CD4-positive, alpha-beta T cell treated with Interleukin-17A for 4 hours (primary cell): ENCODE measurements at regions not wholly inside any gene's neighbourhood (a gene's known extent, or its start where the extent isn't known, plus 50 kb on each side); places are given as distances from the start of the nearest gene placed in this dataset.
"Not testable (repeated sequence)": the region's sequence is repeated elsewhere in the genome, so short reads cannot be mapped to it uniquely, and the experiment has no call there.

Experiments
- DNase-seq: peaks from one replicate; pipeline ENCODE4 v3.0.0-alpha.2; 2020; ENCODE audit warnings: mixed read lengths

- DNase-seq = no peak
Observed at GRCh38 chr7:46786995-46787394, 794.9 kb downstream of the TNS3 start.

DNA sequence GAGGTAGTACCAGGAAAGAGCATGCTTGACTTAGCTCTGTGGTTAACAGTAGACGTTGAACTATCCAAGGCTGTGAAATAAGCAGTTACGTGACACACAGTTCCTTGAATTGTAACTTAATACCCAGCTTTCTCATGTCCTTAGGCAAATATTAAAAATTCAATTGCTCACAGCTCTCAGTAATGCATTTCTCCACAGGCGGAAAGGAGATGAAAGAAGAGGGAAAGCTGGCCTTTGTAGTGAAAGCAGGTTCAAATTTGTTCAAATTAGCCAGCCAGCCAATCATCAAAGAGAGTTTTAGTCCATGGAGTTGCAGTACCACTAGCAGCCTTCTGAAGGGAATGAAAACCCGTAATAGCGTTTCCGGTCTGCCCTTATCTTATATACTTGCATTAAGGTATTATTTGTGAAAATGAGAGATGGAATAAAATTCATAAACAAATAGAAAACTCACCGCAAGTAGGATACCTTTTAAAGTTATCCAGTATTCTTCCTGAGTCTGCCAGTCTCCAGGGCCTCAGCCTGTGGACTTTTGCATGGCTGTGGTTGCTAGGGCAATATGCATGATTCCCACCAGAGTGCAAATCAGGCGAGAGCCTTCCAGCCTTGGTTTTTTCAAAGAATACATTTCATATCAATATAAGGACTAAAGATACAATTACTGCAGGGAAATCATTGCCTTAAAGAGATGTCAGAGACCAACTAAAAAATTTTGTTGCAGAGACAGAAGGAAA lies 795.5 kb downstream of the TNS3 start:
- no peak for DNase-seq

GRCh38 chr7:46784732-46785131 lies 797.2 kb downstream of the TNS3 start:
- DNase-seq = no peak

DNA sequence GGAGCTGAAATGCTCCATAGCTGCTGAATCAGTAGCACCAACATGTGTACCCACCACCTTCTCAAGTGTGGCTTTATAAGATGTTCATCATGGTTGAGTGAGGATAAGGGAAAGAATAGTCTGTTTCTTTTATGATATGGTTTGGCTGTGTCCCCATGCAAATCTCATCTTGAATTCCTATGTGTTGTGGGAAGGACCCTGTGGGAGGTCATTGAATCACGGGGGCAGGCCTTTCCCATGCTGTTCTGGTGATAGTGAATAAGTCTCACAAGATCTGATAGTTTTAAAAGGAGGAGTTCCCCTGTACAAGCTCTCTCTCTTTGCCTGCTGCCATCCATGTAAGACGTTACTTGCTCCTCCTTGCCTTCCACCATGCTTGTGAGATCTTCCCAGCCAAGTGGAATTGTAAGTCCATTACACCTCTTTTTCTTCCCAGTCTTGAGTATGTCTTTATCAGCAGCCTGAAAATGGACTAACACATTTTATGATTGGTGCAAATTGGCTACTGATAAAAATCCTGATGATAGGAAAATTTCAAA lies 799.9 kb downstream of the TNS3 start:
- DNase-seq = no peak

- DNase-seq = no peak
Observed at GRCh38 chr7:46776790-46777189, 805.1 kb downstream of the TNS3 start.

GRCh38 chr7:46775776-46776175 lies 806.1 kb downstream of the TNS3 start:
- no peak for DNase-seq

- no peak for DNase-seq
Observed at GRCh38 chr7:46775020-46775419, 806.9 kb downstream of the TNS3 start.

GRCh38 chr7:46774515-46774914 lies 807.4 kb downstream of the TNS3 start:
- no peak for DNase-seq

- no peak for DNase-seq
Observed at GRCh38 chr7:46772776-46773175, 809.1 kb downstream of the TNS3 start.

GRCh38 chr7:46767071-46767470 lies 814.8 kb downstream of the TNS3 start:
- DNase-seq = no peak

GRCh38 chr7:46764100-46764936 lies 817.6 kb downstream of the TNS3 start:
- no peak for DNase-seq

DNA sequence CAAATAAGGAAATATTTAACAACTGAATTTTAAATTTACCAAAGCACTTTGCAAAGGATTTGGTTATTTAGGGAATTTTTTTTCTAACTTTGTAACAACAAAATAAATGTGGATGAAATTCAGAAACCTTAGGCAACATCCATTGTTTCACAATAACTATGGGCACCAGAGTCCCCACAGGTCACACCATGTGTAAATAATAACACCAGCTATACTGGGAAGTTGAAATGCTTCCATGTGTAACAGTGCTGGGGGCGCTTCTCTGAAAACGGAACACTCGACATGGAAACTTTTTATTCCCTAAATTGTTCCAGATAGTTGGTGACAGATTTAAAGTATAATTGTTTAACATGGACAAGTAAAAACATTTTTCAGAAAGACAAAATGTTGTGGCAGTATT lies 818.6 kb downstream of the TNS3 start:
- no peak for DNase-seq

- no peak for DNase-seq
Observed at GRCh38 chr7:46759711-46760480, 822.0 kb downstream of the TNS3 start.

DNA sequence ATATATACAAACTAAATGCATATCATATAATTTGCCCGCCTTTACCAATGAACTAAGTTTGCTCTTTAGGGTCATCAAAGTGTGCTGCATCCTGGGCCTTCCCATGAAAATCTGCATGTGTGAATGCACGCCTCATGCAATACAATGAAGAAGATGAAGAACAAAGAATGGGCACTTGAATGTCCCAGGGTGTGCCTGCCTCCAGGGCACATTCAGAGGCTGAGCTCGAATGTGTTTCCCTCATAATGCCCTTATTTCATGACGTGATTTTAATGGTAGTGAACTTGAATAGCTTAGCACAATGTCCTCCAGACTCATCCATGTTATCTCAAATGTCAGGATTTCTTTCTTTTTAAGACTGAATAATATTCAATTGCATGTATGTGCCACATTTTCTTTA lies 824.9 kb downstream of the TNS3 start:
- DNase-seq = no peak

GRCh38 chr7:46756256-46756655 lies 825.7 kb downstream of the TNS3 start:
- no peak for DNase-seq

GRCh38 chr7:46755120-46756034 lies 826.5 kb downstream of the TNS3 start:
- no peak for DNase-seq

GRCh38 chr7:46754140-46754720 lies 827.7 kb downstream of the TNS3 start:
- DNase-seq = no peak

DNA sequence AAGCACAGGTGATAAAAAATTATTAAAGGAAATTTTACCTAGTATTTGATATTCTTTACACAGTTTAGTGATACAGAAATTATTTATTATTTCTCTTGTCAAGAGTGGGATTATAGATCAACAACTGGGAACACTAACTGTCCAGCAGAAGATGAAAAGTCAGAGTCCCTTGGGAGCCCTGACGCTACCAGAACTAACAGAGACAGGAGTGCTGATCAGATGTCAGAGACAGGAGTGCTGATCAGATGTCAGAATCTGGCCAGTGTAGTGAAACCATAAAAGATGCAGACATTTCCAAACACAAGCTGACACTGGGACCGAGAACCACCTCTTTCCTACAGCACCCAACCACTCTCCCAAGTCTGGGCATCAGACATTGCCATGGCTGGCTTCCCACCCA lies 828.2 kb downstream of the TNS3 start:
- DNase-seq = no peak

DNA sequence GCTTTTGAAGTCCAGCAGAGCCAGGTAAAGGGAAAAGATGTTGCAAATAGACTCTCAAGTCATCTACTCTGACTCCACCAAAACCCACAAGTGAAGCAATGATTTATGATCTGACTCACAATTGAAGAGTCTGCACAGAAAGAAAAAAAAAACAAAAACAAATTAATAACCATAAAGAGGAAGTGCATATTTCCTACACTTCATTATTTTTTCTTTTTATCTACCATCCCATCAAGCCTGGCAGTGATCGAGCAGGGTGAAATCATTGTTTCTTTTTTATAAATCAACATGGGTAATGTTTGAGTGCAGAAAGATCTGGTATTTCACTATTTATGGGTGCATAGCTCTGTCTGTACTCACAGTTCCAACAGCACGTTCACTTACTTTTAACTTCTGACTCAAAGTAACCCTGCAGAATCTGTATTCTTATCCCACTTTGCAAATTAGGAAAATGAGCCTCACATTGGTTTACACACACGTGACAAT lies 829.0 kb downstream of the TNS3 start:
- no peak for DNase-seq

GRCh38 chr7:46751927-46752723 lies 829.8 kb downstream of the TNS3 start:
- DNase-seq = not testable (repeated sequence)

GRCh38 chr7:46751471-46751870 lies 830.4 kb upstream of the IGFBP3 start:
- DNase-seq = no peak
